22Rv1 (cell line): ENCODE measurements at regions not wholly inside any gene's neighbourhood (a gene's known extent, or its start where the extent isn't known, plus 50 kb on each side); places are given as distances from the start of the nearest gene placed in this dataset.

Experiments used
- CTCF ChIP-seq: fragments of 450-650 bp; IDR thresholded peaks from 2 replicates; pipeline ENCODE4 v1.5.1; 2017; ENCODE audit warnings: mild to moderate bottlenecking
- ZFX ChIP-seq: fragments of 450-650 bp; IDR thresholded peaks from 2 replicates; pipeline ENCODE4 v1.6.1; 2017; ENCODE audit warnings: antibody characterized with exemption, borderline replicate concordance

GRCh38 chr5:106017243-106017857 lies 1653.4 kb downstream of the EFNA5 start:
- TF ChIP-seq CTCF: no peak
- no peak for TF ChIP-seq ZFX
